Naive thymus-derived CD4-positive, alpha-beta T cell (primary cell): ENCODE measurements at regions not wholly inside any gene's neighbourhood (a gene's known extent, or its start where the extent isn't known, plus 50 kb on each side); places are given as distances from the start of the nearest gene placed in this dataset.

ENCODE experiments used
- ATAC-seq: fragments of 150-1000 bp; cut with Tn5 transposase; 2 replicates; pipeline ENCODE4 v1.10.0; 2021; ENCODE audit warnings: mild to moderate bottlenecking, moderate library complexity
- CTCF ChIA-PET: fragments of 350-600 bp; sonication (Branson Sonifier 250); formaldehyde crosslinking; loops from one replicate; lab custom pipeline; 2021; ENCODE audit warnings: antibody characterized with exemption; lab: Charles Lee
- POLR2A ChIA-PET: fragments of 350-600 bp; sonication (Branson Sonifier 250); formaldehyde crosslinking; loops from one replicate; lab custom pipeline; 2021; ENCODE audit warnings: antibody characterized with exemption, inconsistent platforms; lab: Charles Lee
- DNase-seq, 9 donors: peaks; one replicate each; pipeline versions ENCODE4 v3.0.0 to v3.0.0-alpha.2; 2020 to 2022; ENCODE audit warnings: mixed read lengths in 1 of 9
- H3K27ac ChIP-seq: one replicate; pipeline ENCODE4 v1.7.0; 2013; ENCODE audit warnings: mild to moderate bottlenecking, low read depth, low read length, moderate library complexity
- H3K27me3 ChIP-seq, 2 donors: one replicate each; pipeline ENCODE4 v1.7.0; 2013; ENCODE audit warnings: low read length in 2 of 2, mild to moderate bottlenecking in 2 of 2, moderate library complexity in 2 of 2; ENCODE audit not compliant: control insufficient read depth in 2 of 2, insufficient read depth in 2 of 2
- H3K36me3 ChIP-seq, 3 experiments: 1 replicate in 2 of 3; 2 replicates in 1 of 3; pipeline ENCODE4 v1.7.0; 2013; ENCODE audit warnings: low read length in 3 of 3, mild to moderate bottlenecking in 3 of 3, moderate library complexity in 1 of 3; ENCODE audit not compliant: insufficient read depth in 3 of 3, control insufficient read depth in 2 of 3
- H3K4me1 ChIP-seq, 2 donors: one replicate each; pipeline ENCODE4 v1.7.0; 2013; ENCODE audit warnings: low read length in 2 of 2, mild to moderate bottlenecking in 2 of 2, moderate library complexity in 1 of 2; ENCODE audit not compliant: control insufficient read depth in 2 of 2, insufficient read depth in 2 of 2
- H3K4me3 ChIP-seq: 2 replicates; pipeline ENCODE4 v1.7.0; 2013; ENCODE audit warnings: mild to moderate bottlenecking, low read length
- H3K9me3 ChIP-seq, 3 experiments: 1 replicate in 2 of 3; 2 replicates in 1 of 3; pipeline ENCODE4 v1.7.0; 2013; ENCODE audit warnings: low read length in 3 of 3; ENCODE audit not compliant: control insufficient read depth in 2 of 3
- H3K27ac Mint-ChIP-seq, 9 donors: one replicate each; pipeline ENCODE4 v1.8.0; 2020 to 2022; ENCODE audit warnings: mixed read lengths in 9 of 9, mild to moderate bottlenecking in 8 of 9, moderate library complexity in 5 of 9, inconsistent platforms in 2 of 9
- H3K27me3 Mint-ChIP-seq, 5 donors: one replicate each; pipeline ENCODE4 v1.8.0; 2021 to 2022; ENCODE audit warnings: mixed read lengths in 5 of 5, mild to moderate bottlenecking in 1 of 5
- H3K36me3 Mint-ChIP-seq, 5 donors: one replicate each; pipeline ENCODE4 v1.8.0; 2020 to 2022; ENCODE audit warnings: mixed read lengths in 5 of 5, mild to moderate bottlenecking in 3 of 5, inconsistent platforms in 1 of 5
- H3K4me1 Mint-ChIP-seq, 7 donors: one replicate each; pipeline ENCODE4 v1.8.0; 2020 to 2022; ENCODE audit warnings: mixed read lengths in 7 of 7, mild to moderate bottlenecking in 3 of 7, inconsistent platforms in 1 of 7
- H3K4me3 Mint-ChIP-seq, 10 donors: one replicate each; pipeline ENCODE4 v1.8.0; 2020 to 2022; ENCODE audit warnings: mild to moderate bottlenecking in 10 of 10, mixed read lengths in 10 of 10, moderate library complexity in 6 of 10, inconsistent platforms in 2 of 10
- H3K9me3 Mint-ChIP-seq, 11 donors: one replicate each; pipeline ENCODE4 v1.8.0; 2020 to 2022; ENCODE audit warnings: mixed read lengths in 11 of 11, mild to moderate bottlenecking in 4 of 11, inconsistent platforms in 1 of 11, moderate library complexity in 1 of 11
- intact Hi-C, 2 donors: fragments of 100-400 bp; cut with micrococcal nuclease; formaldehyde crosslinking; loops; one replicate each; pipeline ENCODE4 v1.15.1; 2023

- ChIA-PET POLR2A (no interaction called here), CTCF (no interaction called here)
- ATAC-seq, result no peak
- Histone ChIP-seq H3K4me3 (no peak overlapping the region), H3K36me3 (no peaks in the 10 kb centered on the region), H3K27ac (no peak overlapping the region), H3K4me1 (no peaks in the 10 kb centered on the region), H3K9me3 (no peaks in the 10 kb centered on the region), H3K27me3 (no peaks in the 10 kb centered on the region)
- Mint-ChIP-seq H3K27me3 (no peaks in the 10 kb centered on the region), H3K9me3 (peaks cover 3 to 17% (median 4%) of the 10 kb centered on the region in 11 donors), H3K27ac (no peak overlapping the region), H3K36me3 (no peaks in the 10 kb centered on the region), H3K4me3 (no peak overlapping the region), H3K4me1 (no peaks in the 10 kb centered on the region)
- intact Hi-C loops, result no loop called here
- no peak for DNase-seq
These were observed 315.4 kb downstream of the HAO1 start for GRCh38 chr20:7624886-7625285.

GRCh38 chr20:7627734-7628663, 312.3 kb downstream of the HAO1 start:
- no peak overlapping the region for H3K4me3 ChIP-seq
- H3K27me3 ChIP-seq, result no peaks in the 10 kb centered on the region
- no peak overlapping the region for H3K27ac ChIP-seq
- no peaks in the 10 kb centered on the region for H3K4me1 Mint-ChIP-seq
- H3K9me3 Mint-ChIP-seq, result peaks cover 0 to 7% (median 3%) of the 10 kb centered on the region in 11 donors
- no peak for DNase-seq
- no peaks in the 10 kb centered on the region for H3K9me3 ChIP-seq
- H3K36me3 Mint-ChIP-seq, result no peaks in the 10 kb centered on the region
- intact Hi-C loops, result no loop called here
- H3K27ac Mint-ChIP-seq, result no peak overlapping the region
- no peaks in the 10 kb centered on the region for H3K36me3 ChIP-seq
- H3K27me3 Mint-ChIP-seq, result no peaks in the 10 kb centered on the region
- no peaks in the 10 kb centered on the region for H3K4me1 ChIP-seq
- ChIA-PET CTCF (no interaction called here), POLR2A (no interaction called here)
- ATAC-seq, result no peak
- no peak overlapping the region for H3K4me3 Mint-ChIP-seq

GRCh38 chr20:7629880-7630279, 310.4 kb downstream of the HAO1 start:
- Mint-ChIP-seq H3K36me3 (no peaks in the 10 kb centered on the region), H3K4me3 (no peak overlapping the region)
- intact Hi-C loops, result loop anchor here in 1 of 2 donors (10.0 kb wide), 1 partner anchor 65 kb away; no protein-coding TSS in a partner anchor

GRCh38 chr20:7637184-7637583, 303.1 kb downstream of the HAO1 start:
- H3K27me3 ChIP-seq, result no peaks in the 10 kb centered on the region
- POLR2A ChIA-PET, result no interaction called here

More at GRCh38 chr20:7629880-7630279, 310.4 kb downstream of the HAO1 start:
- Histone ChIP-seq H3K4me1 (no peaks in the 10 kb centered on the region), H3K4me3 (no peak overlapping the region), H3K27me3 (no peaks in the 10 kb centered on the region), H3K9me3 (no peaks in the 10 kb centered on the region), H3K36me3 (no peaks in the 10 kb centered on the region), H3K27ac (no peak overlapping the region)
- ChIA-PET POLR2A (no interaction called here), CTCF (no interaction called here)
- ATAC-seq, result no peak
- Mint-ChIP-seq H3K27ac (no peak overlapping the region), H3K27me3 (no peaks in the 10 kb centered on the region), H3K9me3 (peaks cover 0 to 8% (median 3%) of the 10 kb centered on the region in 11 donors), H3K4me1 (no peaks in the 10 kb centered on the region)
- DNase-seq, result no peak

DNA sequence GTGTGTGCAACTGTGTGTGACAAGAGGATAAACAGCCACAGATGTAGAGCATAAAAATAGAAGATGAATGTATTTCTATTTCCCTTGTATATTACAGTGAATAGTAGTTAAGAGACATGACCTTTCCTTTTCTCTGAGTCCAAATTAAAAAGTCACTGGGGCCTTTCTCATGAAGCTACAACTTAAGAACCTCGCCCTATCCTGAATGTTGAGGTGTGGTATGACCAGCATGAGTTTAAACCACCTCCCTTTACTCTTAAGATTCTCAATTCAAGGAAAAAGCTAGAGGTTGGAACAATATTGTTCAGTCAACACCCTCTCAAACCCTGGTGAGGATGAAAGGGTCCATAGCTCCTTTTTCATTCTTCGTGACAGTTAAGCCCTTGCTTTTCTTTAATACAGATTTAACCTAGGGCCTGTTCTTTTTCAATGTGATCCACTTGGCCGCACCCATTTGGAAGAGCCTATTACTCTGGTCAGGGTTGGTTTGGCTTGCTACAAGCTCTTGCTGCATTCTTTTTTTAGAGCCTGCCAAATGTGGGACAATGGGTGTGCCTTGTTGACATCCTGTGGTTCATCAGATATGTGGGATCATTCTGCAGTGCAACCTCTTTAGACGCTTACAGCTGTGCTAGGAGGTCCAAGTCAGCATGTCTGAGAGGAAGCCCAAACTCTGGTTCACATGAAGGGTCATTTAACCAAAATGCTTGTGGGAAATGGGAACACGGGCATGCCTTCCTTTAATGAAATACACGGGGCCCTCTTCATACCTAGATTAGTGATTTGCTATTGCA, 290.0 kb downstream of the HAO1 start:
- H3K36me3 ChIP-seq, result no peaks in the 10 kb centered on the region
- no peaks in the 10 kb centered on the region for H3K27me3 ChIP-seq
- no peak for DNase-seq
- Mint-ChIP-seq H3K27me3 (no peaks in the 10 kb centered on the region), H3K27ac (no peak overlapping the region), H3K4me1 (no peaks in the 10 kb centered on the region), H3K9me3 (peaks cover 0 to 15% (median 5%) of the 10 kb centered on the region in 11 donors), H3K4me3 (no peak overlapping the region), H3K36me3 (no peaks in the 10 kb centered on the region)
- peaks cover 0 to 2% (median 0%) of the 10 kb centered on the region in 3 experiments for H3K9me3 ChIP-seq
- H3K4me1 ChIP-seq, result no peaks in the 10 kb centered on the region
- H3K4me3 ChIP-seq, result no peak overlapping the region
- no peak for ATAC-seq
- no peak overlapping the region for H3K27ac ChIP-seq
- intact Hi-C loops, result loop anchor here in 1 of 2 donors (5.0 kb wide), 1 partner anchor 43 kb away; no protein-coding TSS in a partner anchor
- ChIA-PET CTCF (no interaction called here), POLR2A (no interaction called here)

More at GRCh38 chr20:7637184-7637583, 303.1 kb downstream of the HAO1 start:
- CTCF ChIA-PET, result no interaction called here
- H3K27me3 Mint-ChIP-seq, result no peaks in the 10 kb centered on the region
- no peak for ATAC-seq
- no peak overlapping the region for H3K27ac Mint-ChIP-seq
- H3K9me3 Mint-ChIP-seq, result peaks cover 0 to 18% (median 2%) of the 10 kb centered on the region in 11 donors
- no peak overlapping the region for H3K4me3 ChIP-seq
- H3K9me3 ChIP-seq, result no peaks in the 10 kb centered on the region
- no peak overlapping the region for H3K27ac ChIP-seq
- no peaks in the 10 kb centered on the region for H3K36me3 ChIP-seq
- H3K4me1 Mint-ChIP-seq, result no peaks in the 10 kb centered on the region
- H3K4me1 ChIP-seq, result no peaks in the 10 kb centered on the region
- H3K4me3 Mint-ChIP-seq, result no peak overlapping the region
- H3K36me3 Mint-ChIP-seq, result no peaks in the 10 kb centered on the region
- intact Hi-C loops, result loop anchor here in 1 of 2 donors (10.0 kb wide), 1 partner anchor 58 kb away; no protein-coding TSS in a partner anchor
- no peak for DNase-seq

DNA sequence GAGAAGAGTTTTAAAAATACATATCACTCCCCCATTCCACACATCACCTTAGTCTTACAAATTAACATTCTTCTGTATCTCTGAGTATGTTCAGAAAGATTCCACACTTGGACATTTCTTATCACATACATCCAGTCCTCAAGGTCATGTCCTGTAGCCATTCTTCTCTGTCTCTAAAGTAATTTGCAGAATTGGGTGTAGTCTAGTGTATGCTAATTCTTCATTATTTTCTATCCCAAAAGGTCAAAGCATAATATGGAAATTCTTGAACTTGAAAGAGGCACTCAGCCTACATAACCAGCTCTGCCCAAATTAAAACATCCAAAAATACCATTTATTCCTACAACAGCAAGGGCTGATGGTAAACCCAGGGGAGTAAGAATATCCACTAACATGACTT, 286.0 kb downstream of the HAO1 start:
- H3K36me3 Mint-ChIP-seq, result no peaks in the 10 kb centered on the region
- Histone ChIP-seq H3K4me1 (no peaks in the 10 kb centered on the region), H3K4me3 (no peak overlapping the region), H3K27me3 (no peaks in the 10 kb centered on the region), H3K36me3 (no peaks in the 10 kb centered on the region), H3K27ac (no peak overlapping the region), H3K9me3 (no peaks in the 10 kb centered on the region)
- intact Hi-C loops, result loop anchor here in 1 of 2 donors (5.0 kb wide), 1 partner anchor 47 kb away; no protein-coding TSS in a partner anchor
- DNase-seq (no peak), ATAC-seq (no peak)
- H3K27ac Mint-ChIP-seq, result no peak overlapping the region
- H3K9me3 Mint-ChIP-seq, result peaks cover 0 to 8% (median 0%) of the 10 kb centered on the region in 11 donors
- H3K4me1 Mint-ChIP-seq, result no peaks in the 10 kb centered on the region
- ChIA-PET POLR2A (no interaction called here), CTCF (no interaction called here)
- no peaks in the 10 kb centered on the region for H3K27me3 Mint-ChIP-seq
- H3K4me3 Mint-ChIP-seq, result no peak overlapping the region
